A549 (cell line): ENCODE measurements at regions not wholly inside any gene's neighbourhood (a gene's known extent, or its start where the extent isn't known, plus 50 kb on each side); places are given as distances from the start of the nearest gene placed in this dataset.

ENCODE experiments used
- ATAC-seq, 2 experiments: fragments of 200-7000 bp in 1 of 2; fragments of >200 bp in 1 of 2; cut with Nextera tagmentation in 1 of 2; cut with Tn5 transposase in 1 of 2; 3 replicates each; pipeline versions ENCODE4 v1.8.0 to v1.9.1; 2018 to 2020; ENCODE audit warnings: mild to moderate bottlenecking in 1 of 2, moderate library complexity in 1 of 2
- CTCF ChIA-PET: fragments of 300-600 bp; sonication (Branson Sonifier 250); formaldehyde crosslinking; extraction: SDS; loops from one replicate; lab custom pipeline; 2021; ENCODE audit warnings: antibody characterized with exemption, inconsistent platforms; lab: Yijun Ruan, JAX
- POLR2A ChIA-PET: fragments of 350-600 bp; formaldehyde crosslinking; extraction: SDS; loops from one replicate; lab custom pipeline; 2021; ENCODE audit warnings: antibody characterized with exemption, inconsistent platforms; lab: Yijun Ruan, JAX
- DNase-seq, 2 experiments: peaks; one replicate each; pipeline versions ENCODE4 v3.0.0 to v3.0.0-alpha.2; 2011 to 2016; ENCODE audit warnings: low read depth in 1 of 2, low spot score in 1 of 2
- FAIRE-seq: peaks from 2 replicates; lab custom pipeline; 2011; peaks lifted over from hg19 to GRCh38; lab: Jason Lieb, UNC
- H3K27ac ChIP-seq, 2 experiments: fragments of >200 bp; sonication (Bioruptor Twin); formaldehyde crosslinking; 3 replicates each; pipeline ENCODE4 v1.5.1; 2016 to 2017
- H3K4me1 ChIP-seq: fragments of >200 bp; sonication (Bioruptor Twin); formaldehyde crosslinking; 3 replicates; pipeline ENCODE4 v1.6.1; 2016
- H3K4me2 ChIP-seq: fragments of >200 bp; sonication (Bioruptor Twin); formaldehyde crosslinking; 3 replicates; pipeline ENCODE4 v1.6.1; 2016
- H3K4me3 ChIP-seq: fragments of >200 bp; sonication (Bioruptor Twin); formaldehyde crosslinking; 3 replicates; pipeline ENCODE4 v1.5.1; 2016
- H3K9me3 ChIP-seq: fragments of >200 bp; sonication (Bioruptor Twin); formaldehyde crosslinking; 3 replicates; pipeline ENCODE4 v1.6.1; 2016
- CEBPB ChIP-seq, 2 experiments: fragments of >200 bp in 1 of 2; sonication (Bioruptor Twin) in 1 of 2; formaldehyde crosslinking in 1 of 2; IDR thresholded peaks; 2 replicates each; pipeline ENCODE4 v1.6.1; 2012 to 2016
- CHD2 ChIP-seq: fragments of 150-350 bp; IDR thresholded peaks from 2 replicates; pipeline ENCODE4 v1.6.1; 2014; ENCODE audit warnings: low read length; ENCODE audit not compliant: partially characterized antibody
- CTCF ChIP-seq: fragments of >200 bp; sonication (Bioruptor Twin); formaldehyde crosslinking; IDR thresholded peaks from 3 replicates; pipeline ENCODE4 v1.5.1; 2016
- ELK1 ChIP-seq: fragments of 150-350 bp; IDR thresholded peaks from 2 replicates; pipeline ENCODE4 v1.6.1; 2014; ENCODE audit warnings: low read depth, mild to moderate bottlenecking, low read length
- ESRRA ChIP-seq: fragments of 150-350 bp; IDR thresholded peaks from 2 replicates; pipeline ENCODE4 v1.6.1; 2014; ENCODE audit warnings: mild to moderate bottlenecking, low read length, borderline replicate concordance
- FOSL2 ChIP-seq, 2 experiments: fragments of 450-650 bp in 1 of 2; fragments of >200 bp in 1 of 2; sonication (Bioruptor Twin) in 1 of 2; formaldehyde crosslinking; IDR thresholded peaks; 2 replicates each; pipeline versions ENCODE4 v1.5.0 to v1.6.1; 2016 to 2020; ENCODE audit warnings: mild to moderate bottlenecking in 1 of 2, moderate library complexity in 1 of 2
- FOXS1 ChIP-seq: fragments of 250-450 bp; sonication (Bioruptor Pico); IDR thresholded peaks from 2 replicates; pipeline ENCODE4 v1.5.0; 2020; ENCODE audit warnings: mild to moderate bottlenecking, moderate library complexity
- HDAC2 ChIP-seq: fragments of 200-600 bp; sonication (generic); IDR thresholded peaks from 2 replicates; pipeline ENCODE4 v1.6.1; 2016
- HMGXB4 ChIP-seq: fragments of 250-450 bp; sonication (Bioruptor Pico); IDR thresholded peaks from 2 replicates; pipeline ENCODE4 v1.5.0; 2021; ENCODE audit warnings: mild to moderate bottlenecking, moderate library complexity, borderline replicate concordance
- HOXB13 ChIP-seq: fragments of 250-450 bp; sonication (Bioruptor Pico); IDR thresholded peaks from 2 replicates; pipeline ENCODE4 v1.5.0; 2020; ENCODE audit warnings: low read depth, mild to moderate bottlenecking, moderate library complexity
- MAX ChIP-seq: IDR thresholded peaks from 2 replicates; pipeline ENCODE4 v1.6.1; 2012
- MYC ChIP-seq: IDR thresholded peaks from 2 replicates; pipeline ENCODE4 v1.6.1; 2012; ENCODE audit warnings: mild to moderate bottlenecking, inconsistent platforms, low read length, improper control_type of control experiment, borderline replicate concordance
- NR3C1 ChIP-seq: fragments of >200 bp; sonication (Bioruptor Twin); formaldehyde crosslinking; IDR thresholded peaks from 3 replicates; pipeline ENCODE4 v1.6.1; 2017
- PBX3 ChIP-seq: IDR thresholded peaks from 2 replicates; pipeline ENCODE4 v1.6.1; 2012
- POLR2AphosphoS2 ChIP-seq: conservative IDR thresholded peaks from 2 replicates; pipeline ENCODE4 v1.6.1; 2012; ENCODE audit warnings: low read length, improper control_type of control experiment, inconsistent platforms
- REST ChIP-seq: fragments of 200-600 bp; sonication (generic); IDR thresholded peaks from 2 replicates; pipeline ENCODE4 v1.6.1; 2016; ENCODE audit warnings: antibody characterized with exemption, mild to moderate bottlenecking, moderate library complexity
- USF2 ChIP-seq: fragments of 450-650 bp; IDR thresholded peaks from 2 replicates; pipeline ENCODE4 v1.6.1; 2014; ENCODE audit warnings: antibody characterized with exemption
- ZC3H11A ChIP-seq: fragments of 450-650 bp; IDR thresholded peaks from 2 replicates; pipeline ENCODE4 v1.6.1; 2014; ENCODE audit warnings: antibody characterized with exemption, mild to moderate bottlenecking
- ZSCAN20 ChIP-seq: fragments of 250-450 bp; sonication (Bioruptor Pico); IDR thresholded peaks from 2 replicates; pipeline ENCODE4 v1.8.0; 2022; ENCODE audit warnings: mild to moderate bottlenecking, moderate library complexity
- WGBS: methylation state at CpG from one replicate; pipeline ENCODE4 v1.1.6; 2017; ENCODE audit errors: missing lambda C conversion rate; 5-methylcytosine and 5-hydroxymethylcytosine counted together

GRCh38 chrX:43140582-43140981 lies 362.6 kb upstream of the PPP1R2C start:
- no peak for TF ChIP-seq ELK1
- no peak for TF ChIP-seq HDAC2
- TF ChIP-seq MAX: no peak
- no peak for TF ChIP-seq HMGXB4
- no peak for TF ChIP-seq FOXS1
- TF ChIP-seq ESRRA: no peak
- no peak for TF ChIP-seq REST
- TF ChIP-seq PBX3: no peak
- TF ChIP-seq CEBPB (IDR thresholded peaks at IDR 0.05): no peak
- no peak for TF ChIP-seq NR3C1
- TF ChIP-seq MYC: no peak
- no peak for TF ChIP-seq USF2
- no peak for TF ChIP-seq CTCF
- no peak for TF ChIP-seq ZSCAN20 (CRISPR knock-in tag)
- TF ChIP-seq ZC3H11A: no peak
- no peak for TF ChIP-seq POLR2AphosphoS2
- TF ChIP-seq FOSL2 (IDR thresholded peaks at IDR 0.05): no peak
- TF ChIP-seq FOSL2 (CRISPR knock-in tag; IDR thresholded peaks at IDR 0.05): no peak
- TF ChIP-seq CHD2: no peak
- no peak for TF ChIP-seq HOXB13 (CRISPR knock-in tag)
- H3K4me2 ChIP-seq: no peak overlapping the region
- no peak overlapping the region for H3K27ac ChIP-seq
- 0% methylated on average over 2 of the region's 2 CpGs for WGBS
- FAIRE-seq: peak; percentile 70
- CTCF ChIA-PET: no interaction called here
- no peaks in the 10 kb centered on the region for H3K4me1 ChIP-seq
- no peak for DNase-seq
- H3K4me3 ChIP-seq: no peak overlapping the region
- POLR2A ChIA-PET: no interaction called here
- no peaks in the 10 kb centered on the region for H3K9me3 ChIP-seq
- no peak for ATAC-seq
